IMR-90 (cell line): ENCODE measurements at regions not wholly inside any gene's neighbourhood (a gene's known extent, or its start where the extent isn't known, plus 50 kb on each side); places are given as distances from the start of the nearest gene placed in this dataset.

ENCODE experiments used
- ATAC-seq: fragments of 200-7000 bp; cut with Tn5 transposase; 2 replicates; pipeline ENCODE4 v1.9.1; 2020; ENCODE audit warnings: low read depth, mild to moderate bottlenecking, moderate library complexity
- BruUV-seq: library from RNA; stranded (reverse); fragments of 400-500 nt; replicated peaks from 2 replicates; lab custom pipeline; 2021; lab: Mats Ljungman, UMichigan
- CTCF ChIA-PET: fragments of 300-600 bp; formaldehyde crosslinking; extraction: SDS; loops from one replicate; lab custom pipeline; 2021; ENCODE audit warnings: antibody characterized with exemption; lab: Yijun Ruan, JAX
- POLR2A ChIA-PET: fragments of 300-600 bp; sonication (Branson Sonifier 250); formaldehyde crosslinking; loops from one replicate; lab custom pipeline; 2022; ENCODE audit warnings: antibody characterized with exemption; ENCODE audit not compliant: unreplicated experiment; lab: Charles Lee
- DNase-seq: peaks from one replicate; pipeline ENCODE4 v3.0.0; 2013
- H2AFZ ChIP-seq: replicated peaks from 2 replicates; pipeline ENCODE3; 2013; ENCODE audit warnings: low read length, mild to moderate bottlenecking; ENCODE audit not compliant: poor library complexity
- H2AK5ac ChIP-seq: 2 replicates; pipeline ENCODE4 v1.6.1; 2013; ENCODE audit warnings: low read depth, low read length, inconsistent platforms
- H2AK9ac ChIP-seq: replicated peaks from 2 replicates; pipeline ENCODE3; 2013; ENCODE audit warnings: mild to moderate bottlenecking, low read depth, low read length, moderate library complexity; ENCODE audit not compliant: poor library complexity
- H2BK120ac ChIP-seq: 2 replicates; pipeline ENCODE4 v1.6.1; 2013; ENCODE audit warnings: low read depth, low read length, inconsistent platforms
- H2BK15ac ChIP-seq: 3 replicates; pipeline ENCODE4 v1.6.1; 2013; ENCODE audit warnings: low read depth, low read length, inconsistent platforms
- H2BK20ac ChIP-seq: 2 replicates; pipeline ENCODE4 v1.6.1; 2013; ENCODE audit warnings: low read depth, mild to moderate bottlenecking, inconsistent platforms, low read length, moderate library complexity
- H2BK5ac ChIP-seq: 2 replicates; pipeline ENCODE4 v1.6.1; 2013; ENCODE audit warnings: mild to moderate bottlenecking, low read depth, low read length, inconsistent platforms; ENCODE audit not compliant: poor library complexity, severe bottlenecking
- H3K14ac ChIP-seq: replicated peaks from 2 replicates; pipeline ENCODE4 v1.6.1; 2013; ENCODE audit warnings: low read depth, low read length, inconsistent platforms
- H3K18ac ChIP-seq: 2 replicates; pipeline ENCODE4 v1.6.1; 2013; ENCODE audit warnings: low read depth, low read length, control low read depth
- H3K23ac ChIP-seq: 2 replicates; pipeline ENCODE4 v1.6.1; 2013; ENCODE audit warnings: low read depth, low read length, inconsistent platforms
- H3K27ac ChIP-seq: 2 replicates; pipeline ENCODE4 v1.5.1; 2013; ENCODE audit warnings: mild to moderate bottlenecking, control low read depth, low read length; ENCODE audit not compliant: insufficient read depth
- H3K27me3 ChIP-seq: 2 replicates; pipeline ENCODE4 v1.6.1; 2013; ENCODE audit warnings: low read length; ENCODE audit not compliant: control insufficient read depth, insufficient read depth
- H3K36me3 ChIP-seq: 2 replicates; pipeline ENCODE4 v1.6.1; 2013; ENCODE audit warnings: low read length, mixed read lengths; ENCODE audit not compliant: control insufficient read depth, insufficient read depth
- H3K4ac ChIP-seq: 2 replicates; pipeline ENCODE4 v1.6.1; 2013; ENCODE audit warnings: low read depth, low read length, inconsistent platforms
- H3K4me1 ChIP-seq: 2 replicates; pipeline ENCODE4 v1.6.1; 2013; ENCODE audit warnings: low read length, mixed read lengths; ENCODE audit not compliant: control insufficient read depth, insufficient read depth
- H3K4me2 ChIP-seq: 2 replicates; pipeline ENCODE4 v1.6.1; 2013; ENCODE audit warnings: low read depth, mild to moderate bottlenecking, control low read depth, low read length, moderate library complexity
- H3K4me3 ChIP-seq: 2 replicates; pipeline ENCODE4 v1.5.1; 2013; ENCODE audit warnings: low read depth, mild to moderate bottlenecking, control low read depth, low read length, moderate library complexity; ENCODE audit not compliant: insufficient read depth
- H3K56ac ChIP-seq: 2 replicates; pipeline ENCODE4 v1.6.1; 2013; ENCODE audit warnings: low read length, inconsistent platforms; ENCODE audit not compliant: insufficient read depth; ENCODE audit errors: extremely low read depth
- H3K79me1 ChIP-seq, 2 experiments: 2 replicates each; pipeline ENCODE4 v1.6.1; 2013; ENCODE audit warnings: low read length in 2 of 2, inconsistent platforms in 1 of 2, low read depth in 1 of 2
- H3K9ac ChIP-seq: 2 replicates; pipeline ENCODE4 v1.6.1; 2013; ENCODE audit warnings: low read depth, low read length, control low read depth
- H3K9me1 ChIP-seq: 2 replicates; pipeline ENCODE4 v1.6.1; 2013; ENCODE audit warnings: low read length, inconsistent platforms; ENCODE audit not compliant: insufficient read depth
- H3K9me3 ChIP-seq: 2 replicates; pipeline ENCODE4 v1.6.1; 2013; ENCODE audit warnings: low read length; ENCODE audit not compliant: control insufficient read depth, insufficient read depth
- H4K20me1 ChIP-seq: 2 replicates; pipeline ENCODE4 v1.6.1; 2013; ENCODE audit warnings: low read length, inconsistent platforms; ENCODE audit not compliant: insufficient read depth
- H4K5ac ChIP-seq: 2 replicates; pipeline ENCODE4 v1.6.1; 2013; ENCODE audit warnings: mild to moderate bottlenecking, low read depth, low read length, control low read depth
- H4K8ac ChIP-seq, 2 experiments: 2 replicates each; pipeline ENCODE4 v1.6.1; 2013; ENCODE audit warnings: low read depth in 2 of 2, low read length in 2 of 2, control low read depth in 1 of 2, inconsistent platforms in 1 of 2
- H4K91ac ChIP-seq: 2 replicates; pipeline ENCODE4 v1.6.1; 2013; ENCODE audit warnings: low read depth, low read length, inconsistent platforms; ENCODE audit not compliant: insufficient read depth
- RCOR1 ChIP-seq: IDR thresholded peaks from 2 replicates; pipeline ENCODE4 v1.6.1; 2012; ENCODE audit warnings: mild to moderate bottlenecking, low read length, improper control_type of control experiment; ENCODE audit not compliant: insufficient replicate concordance
- WGBS, 2 experiments: methylation state at CpG; one replicate each; pipeline versions ENCODE4 v1.1.5 to v1.1.7; 2013; ENCODE audit warnings: missing lambda C conversion rate in 2 of 2; ENCODE audit not compliant: insufficient read length in 1 of 2; ENCODE audit errors: extremely low coverage in 2 of 2; 5-methylcytosine and 5-hydroxymethylcytosine counted together
- dilution Hi-C: fragments of 300-500 bp; cut with HindIII; formaldehyde crosslinking; loops from one replicate; pipeline ENCODE4 v1.14.3; 2018; ENCODE audit warnings: low sequenced_read_pairs; ENCODE audit not compliant: unreplicated experiment
- in situ Hi-C: fragments of 300-500 bp; cut with MboI; formaldehyde crosslinking; loops from 3 replicates; pipeline ENCODE4 v1.14.3; 2019; ENCODE audit warnings: low sequenced_read_pairs, inconsistent platforms, mixed read lengths
- intact Hi-C: fragments of 100-400 bp; cut with micrococcal nuclease; formaldehyde crosslinking; loops from 2 replicates; pipeline ENCODE4 v1.10.0; 2022
- TF ChIP-seq, protein P1 (sequence below): conservative IDR thresholded peaks from 2 replicates; pipeline ENCODE4 v1.5.1; 2012; ENCODE audit warnings: mild to moderate bottlenecking, low read depth, low read length, improper control_type of control experiment

GRCh38 chr17:15169676-15170075 lies 95.5 kb downstream of the PMP22 start:
- no peak overlapping the region for H2BK120ac ChIP-seq
- ATAC-seq: peak; percentile 25; the same call in 1 of the 2 replicates
- no peak overlapping the region for H3K56ac ChIP-seq
- dilution Hi-C loops (no loop called here), in situ Hi-C loops (loop anchor here (10.0 kb wide), 1 partner anchor 1865 kb away; no protein-coding TSS in a partner anchor), intact Hi-C loops (loop anchor here (5.0 kb wide), 2 partner anchors 867 to 1572 kb away; partner anchors contain the start of gene HS3ST3B1)
- H2AFZ ChIP-seq: no peak overlapping the region
- H2AK5ac ChIP-seq: no peak overlapping the region
- no peak overlapping the region for H4K8ac ChIP-seq
- no peak overlapping the region for H4K91ac ChIP-seq
- no peak overlapping the region for H3K4ac ChIP-seq
- H3K36me3 ChIP-seq: no peaks in the 10 kb centered on the region
- H3K9me1 ChIP-seq: no peaks in the 10 kb centered on the region
- no peak overlapping the region for H4K5ac ChIP-seq
- no peak overlapping the region for H3K4me3 ChIP-seq
- no peak overlapping the region for H3K27ac ChIP-seq
- H2BK20ac ChIP-seq: no peak overlapping the region
- no peak overlapping the region for H3K4me2 ChIP-seq
- H3K9me3 ChIP-seq: no peaks in the 10 kb centered on the region
- H3K14ac ChIP-seq: no peak overlapping the region
- no peak overlapping the region for H2BK5ac ChIP-seq
- no peaks in the 10 kb centered on the region for H4K20me1 ChIP-seq
- no TSS peak for BruUV-seq
- no peaks in the 10 kb centered on the region for H3K79me1 ChIP-seq
- ChIA-PET POLR2A (no interaction called here), CTCF (interaction anchor here (0.6 to 1.5 kb wide), 2 partner anchors 20 to 231 kb away, joined by 3 read pairs; no protein-coding TSS in a partner anchor)
- peaks cover 7% of the 10 kb centered on the region for H3K27me3 ChIP-seq
- TF ChIP-seq RCOR1: peak; percentile 45
- TF ChIP-seq, protein P1, sequence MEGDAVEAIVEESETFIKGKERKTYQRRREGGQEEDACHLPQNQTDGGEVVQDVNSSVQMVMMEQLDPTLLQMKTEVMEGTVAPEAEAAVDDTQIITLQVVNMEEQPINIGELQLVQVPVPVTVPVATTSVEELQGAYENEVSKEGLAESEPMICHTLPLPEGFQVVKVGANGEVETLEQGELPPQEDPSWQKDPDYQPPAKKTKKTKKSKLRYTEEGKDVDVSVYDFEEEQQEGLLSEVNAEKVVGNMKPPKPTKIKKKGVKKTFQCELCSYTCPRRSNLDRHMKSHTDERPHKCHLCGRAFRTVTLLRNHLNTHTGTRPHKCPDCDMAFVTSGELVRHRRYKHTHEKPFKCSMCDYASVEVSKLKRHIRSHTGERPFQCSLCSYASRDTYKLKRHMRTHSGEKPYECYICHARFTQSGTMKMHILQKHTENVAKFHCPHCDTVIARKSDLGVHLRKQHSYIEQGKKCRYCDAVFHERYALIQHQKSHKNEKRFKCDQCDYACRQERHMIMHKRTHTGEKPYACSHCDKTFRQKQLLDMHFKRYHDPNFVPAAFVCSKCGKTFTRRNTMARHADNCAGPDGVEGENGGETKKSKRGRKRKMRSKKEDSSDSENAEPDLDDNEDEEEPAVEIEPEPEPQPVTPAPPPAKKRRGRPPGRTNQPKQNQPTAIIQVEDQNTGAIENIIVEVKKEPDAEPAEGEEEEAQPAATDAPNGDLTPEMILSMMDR: no peak
- 0% methylated on average over 1 of the region's 2 CpGs; no CpG with 5 or more reads in 1 of the 2 experiments for WGBS, 2 experiments
- peak; percentile 77 for DNase-seq
- no peak overlapping the region for H2AK9ac ChIP-seq
- no peak overlapping the region for H3K23ac ChIP-seq
- no peak overlapping the region for H3K9ac ChIP-seq
- H3K18ac ChIP-seq: no peak overlapping the region
- H2BK15ac ChIP-seq: no peak overlapping the region
- no peaks in the 10 kb centered on the region for H3K4me1 ChIP-seq
